NCI-H2196 (cell line): ENCODE measurements at regions not wholly inside any gene's neighbourhood (a gene's known extent, or its start where the extent isn't known, plus 50 kb on each side); places are given as distances from the start of the nearest gene placed in this dataset.
"Not testable (repeated sequence)": the region's sequence is repeated elsewhere in the genome, so short reads cannot be mapped to it uniquely, and the experiment has no call there.

Experiments used
- DNase-seq: peaks from one replicate; lab custom pipeline; 2025; ENCODE audit not compliant: unreplicated experiment; lab: John Stamatoyannopoulos, UW

DNA sequence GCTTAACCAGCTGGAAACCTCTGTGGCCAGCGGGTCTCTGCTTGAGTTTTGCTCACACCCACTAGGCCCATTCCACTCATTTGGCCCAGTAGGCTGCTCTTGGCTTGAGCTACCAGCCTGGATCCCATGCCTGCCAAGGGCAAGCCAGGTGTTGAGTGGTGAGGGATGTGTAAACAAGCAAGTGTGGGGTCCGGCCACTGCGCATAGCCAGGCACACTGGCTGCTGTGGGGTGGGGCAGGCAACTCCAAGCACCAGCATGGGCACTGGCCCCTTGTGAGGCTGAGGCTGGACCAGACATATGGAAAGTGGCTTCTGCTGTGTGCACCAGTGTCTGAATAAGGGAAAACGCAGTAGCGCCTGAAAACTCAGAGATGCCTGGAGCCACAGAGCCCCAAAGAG lies 732.7 kb downstream of the NR4A2 start:
- no peak for DNase-seq

DNA sequence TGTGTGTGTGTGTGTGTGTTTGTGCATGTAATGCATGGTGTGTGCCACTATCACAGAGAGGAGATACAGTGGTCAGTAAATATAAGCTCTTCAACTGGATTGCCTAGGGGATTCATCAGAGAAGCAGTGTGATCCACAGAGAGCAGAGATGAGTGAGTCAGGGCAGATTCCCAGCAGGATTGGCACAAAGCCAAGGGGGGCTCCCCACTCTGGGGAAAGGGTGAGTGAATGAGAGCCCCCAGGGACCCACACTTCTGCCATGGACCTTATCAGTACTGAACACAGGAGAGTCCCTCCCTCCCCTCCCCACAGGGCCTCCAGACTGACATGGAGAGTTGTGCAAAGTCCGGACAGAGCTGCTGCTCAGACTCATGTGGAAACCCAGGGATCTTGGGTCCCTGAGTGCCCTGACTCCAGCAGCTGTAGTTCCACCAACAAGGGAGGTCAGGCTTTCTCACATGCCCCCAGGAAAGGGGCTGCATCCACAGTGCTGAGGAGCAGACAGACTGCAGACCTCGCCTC lies 748.8 kb downstream of the NR4A2 start:
- no peak for DNase-seq

DNA sequence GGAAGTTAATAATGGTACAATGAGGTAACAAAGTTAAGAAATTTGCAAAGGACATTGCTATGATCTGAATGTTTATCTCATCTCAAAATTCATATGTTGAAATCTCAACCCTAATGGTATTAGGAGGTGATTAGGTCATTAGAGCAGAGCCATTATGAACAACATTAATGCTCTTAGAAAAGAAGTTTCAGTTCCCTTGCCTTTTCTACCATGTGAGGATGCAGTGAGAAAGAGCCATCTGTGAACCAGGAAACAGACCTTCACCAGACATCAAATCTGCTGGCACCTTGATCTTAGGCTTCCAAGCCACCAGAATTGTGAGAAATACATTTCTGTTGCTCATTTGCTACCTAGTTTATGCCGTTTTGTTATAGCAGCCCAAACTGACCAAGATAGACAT lies 757.6 kb downstream of the NR4A2 start:
- no peak for DNase-seq

DNA sequence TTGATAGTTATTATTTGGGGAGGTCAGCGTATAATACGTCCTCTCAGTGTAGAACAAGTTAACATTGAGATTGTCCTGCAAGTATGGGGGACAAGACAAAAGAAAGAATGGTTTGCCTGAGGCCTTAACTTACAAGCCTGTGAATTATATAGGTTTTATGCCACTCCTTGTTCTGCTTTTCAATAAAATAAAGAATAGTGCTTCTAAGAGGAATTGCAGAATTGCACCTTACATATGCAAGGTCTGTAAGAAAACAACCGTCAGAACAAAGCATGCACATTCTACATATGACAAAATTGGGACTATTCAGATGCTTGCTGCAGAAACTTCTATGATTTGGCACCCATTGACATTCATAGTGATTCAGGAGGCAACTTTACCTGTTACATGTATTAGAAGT lies 785.0 kb downstream of the NR4A2 start:
- no peak for DNase-seq

DNA sequence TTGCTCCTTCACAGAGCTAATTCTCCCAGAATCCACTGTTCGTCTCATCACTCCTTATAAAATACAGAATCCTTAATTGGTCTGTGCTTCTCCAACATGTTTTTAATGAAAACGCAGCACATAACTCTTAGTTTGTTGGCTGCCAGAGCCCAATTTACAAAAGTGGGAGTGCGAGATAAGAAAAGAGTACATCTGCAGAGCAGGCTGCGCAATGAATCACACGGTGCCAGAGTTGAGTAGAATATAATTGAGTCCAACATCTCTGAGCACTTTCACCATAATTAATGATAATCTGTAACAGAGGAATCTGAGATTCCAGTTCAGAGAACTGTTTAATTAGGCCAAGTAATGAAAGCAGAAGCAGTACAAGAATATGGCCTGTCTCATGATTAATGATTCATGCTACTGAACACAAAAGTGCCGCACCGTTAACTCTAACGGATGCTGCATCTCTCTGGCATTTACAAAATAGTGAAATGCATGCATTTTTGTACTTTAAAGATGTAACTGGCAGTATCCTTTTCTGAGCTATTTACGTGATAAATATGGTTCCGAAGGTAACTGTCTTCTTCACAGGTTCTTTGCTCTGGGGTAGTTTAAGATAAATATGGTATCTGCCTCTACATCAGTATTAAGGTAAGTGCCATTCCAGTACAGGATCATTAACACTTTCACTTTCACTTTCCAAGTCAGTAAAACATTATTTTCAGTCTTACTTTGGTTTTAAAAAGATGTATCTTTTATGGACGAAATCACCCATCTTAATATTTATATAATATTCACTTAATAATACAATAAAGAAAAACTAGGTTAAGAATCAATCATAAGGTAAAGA lies 785.6 kb downstream of the NR4A2 start:
- DNase-seq = no peak

DNA sequence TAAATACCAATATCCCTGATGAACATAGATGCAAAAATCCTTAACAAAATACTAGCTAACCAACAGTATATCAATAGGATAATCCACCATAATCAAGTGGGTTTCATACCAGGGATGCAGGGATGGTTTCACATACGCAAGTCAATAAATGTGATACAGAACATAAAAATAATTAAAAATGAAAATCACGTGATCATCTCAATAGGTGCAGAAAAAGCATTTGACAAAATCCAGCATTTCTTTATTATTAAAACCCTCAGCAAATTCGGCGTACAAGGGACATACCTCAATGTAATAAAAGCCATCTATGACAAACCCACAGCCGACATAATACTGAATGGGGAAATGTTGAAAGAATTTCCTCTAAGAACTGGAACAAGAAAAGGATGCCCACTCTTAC lies 793.5 kb downstream of the NR4A2 start:
- DNase-seq = not testable (repeated sequence)

DNA sequence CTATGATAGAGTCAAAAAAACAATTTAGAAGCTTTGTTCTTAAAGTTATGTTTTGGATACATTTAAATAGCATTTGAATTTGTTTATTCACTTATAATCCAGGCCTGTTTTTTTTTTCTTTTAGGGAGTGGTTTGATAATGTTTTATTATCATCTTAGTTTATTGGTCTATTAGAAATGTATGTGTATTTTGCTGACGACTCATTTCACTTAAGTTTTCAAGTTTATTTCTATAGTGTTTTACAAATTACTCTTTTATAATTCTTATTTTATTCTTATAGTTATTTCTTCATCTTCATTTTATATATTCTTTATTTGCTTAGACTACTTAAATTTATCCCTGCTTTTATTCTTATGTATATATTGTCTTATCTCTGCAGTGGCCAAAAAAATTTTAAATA lies 804.5 kb downstream of the NR4A2 start:
- no peak for DNase-seq

DNA sequence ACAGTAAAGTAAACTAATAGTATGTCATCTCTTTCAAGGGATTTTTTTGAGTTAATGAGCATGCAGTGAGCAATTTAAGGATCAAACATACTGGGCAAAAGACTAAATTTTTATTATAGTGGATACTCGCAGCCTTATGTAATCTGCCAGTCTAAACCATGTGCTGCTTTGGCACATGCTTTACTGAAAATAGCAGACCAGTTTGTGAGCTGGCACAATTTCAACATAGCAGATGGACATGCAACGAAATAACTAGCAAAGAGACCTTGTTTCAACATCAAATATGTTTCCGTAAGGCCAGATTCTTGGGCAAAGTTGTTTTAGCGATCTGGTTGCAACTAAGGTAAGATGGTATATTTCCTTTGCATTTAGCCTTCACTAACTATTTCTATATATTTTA lies 807.3 kb downstream of the NR4A2 start:
- DNase-seq = no peak

DNA sequence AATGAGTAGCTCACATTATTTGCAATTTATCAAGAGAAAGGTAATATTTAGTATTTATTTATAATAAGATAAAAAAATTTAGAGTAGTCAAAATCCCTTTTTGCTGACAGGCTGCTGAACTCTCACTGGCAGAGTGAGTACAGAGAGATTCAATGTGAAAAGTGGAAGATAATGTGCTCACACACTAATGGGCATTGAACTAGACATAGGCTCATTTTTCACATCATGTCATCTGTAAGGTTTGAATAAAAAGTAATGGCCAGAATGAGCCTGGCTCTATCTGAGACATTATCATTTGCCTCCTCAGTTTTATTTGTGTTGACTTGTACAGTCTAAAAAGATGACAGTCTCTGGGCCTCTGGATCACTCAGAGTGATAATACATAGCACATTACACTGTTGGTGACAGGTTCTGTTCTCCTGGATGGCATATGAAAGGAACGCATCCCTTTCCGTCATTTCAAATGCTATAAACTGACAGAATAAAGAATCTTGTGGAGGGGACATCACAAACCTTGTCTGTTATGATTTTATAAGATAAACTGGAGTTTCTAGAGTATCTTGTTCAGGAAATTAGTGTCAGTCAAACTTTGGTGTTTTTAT lies 812.9 kb downstream of the NR4A2 start:
- DNase-seq = no peak

DNA sequence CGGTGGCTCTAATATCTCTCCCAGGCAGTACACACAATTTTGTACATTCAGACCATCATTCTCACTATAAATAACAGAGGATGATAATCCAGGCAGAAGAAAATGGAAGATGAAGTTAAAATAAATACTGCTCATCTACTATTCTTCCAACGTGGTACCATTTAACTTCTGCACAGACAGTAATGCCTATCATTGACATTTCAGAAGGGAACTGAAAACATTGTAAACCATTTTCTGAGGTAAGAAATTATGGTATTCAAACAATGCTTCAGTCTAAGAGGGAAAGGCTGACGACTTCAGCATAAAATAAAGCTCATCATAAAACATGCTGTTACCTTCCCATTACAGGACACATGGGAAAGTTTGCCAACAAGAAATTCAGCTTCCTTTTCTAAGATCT lies 814.4 kb downstream of the NR4A2 start:
- no peak for DNase-seq

DNA sequence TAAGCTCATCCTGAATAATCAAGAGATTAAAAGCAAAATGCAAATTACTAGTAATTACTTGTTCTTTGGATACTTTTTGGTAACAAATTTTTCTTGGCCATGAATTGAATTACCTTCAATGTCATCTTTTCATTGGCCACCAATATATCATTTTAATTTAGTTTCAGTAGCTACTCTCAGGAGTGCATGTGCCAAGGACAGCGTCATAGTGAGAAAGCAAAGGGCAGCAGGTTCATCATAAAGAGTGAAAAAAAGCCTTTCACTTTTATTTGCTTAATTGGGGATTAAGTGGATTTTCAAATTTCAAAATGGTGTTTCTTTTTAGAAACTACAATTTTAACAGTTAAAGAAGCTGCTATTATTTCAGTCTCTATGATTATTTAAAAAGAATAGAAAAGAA lies 815.2 kb downstream of the NR4A2 start:
- no peak for DNase-seq

DNA sequence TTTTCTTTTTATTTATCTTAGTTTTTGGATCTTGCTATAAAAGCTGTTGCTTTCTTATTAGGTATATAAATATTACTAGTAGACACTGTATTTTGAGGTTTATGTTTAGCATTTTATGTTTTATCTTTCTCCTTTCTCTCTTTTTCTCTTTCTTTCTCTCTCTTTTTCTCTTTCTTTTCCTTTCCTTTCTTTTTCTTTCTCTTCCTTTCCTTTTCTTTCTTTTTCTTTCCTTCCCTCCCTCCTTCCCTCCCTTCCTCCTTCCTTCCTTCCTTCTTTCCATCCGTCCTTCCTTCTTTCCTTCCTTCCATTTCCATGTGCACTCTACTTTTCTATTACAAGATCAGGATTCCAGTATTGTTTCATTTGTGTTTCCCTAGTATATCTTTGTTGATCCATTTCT lies 814.8 kb downstream of the KCNJ3 start:
- no peak for DNase-seq

DNA sequence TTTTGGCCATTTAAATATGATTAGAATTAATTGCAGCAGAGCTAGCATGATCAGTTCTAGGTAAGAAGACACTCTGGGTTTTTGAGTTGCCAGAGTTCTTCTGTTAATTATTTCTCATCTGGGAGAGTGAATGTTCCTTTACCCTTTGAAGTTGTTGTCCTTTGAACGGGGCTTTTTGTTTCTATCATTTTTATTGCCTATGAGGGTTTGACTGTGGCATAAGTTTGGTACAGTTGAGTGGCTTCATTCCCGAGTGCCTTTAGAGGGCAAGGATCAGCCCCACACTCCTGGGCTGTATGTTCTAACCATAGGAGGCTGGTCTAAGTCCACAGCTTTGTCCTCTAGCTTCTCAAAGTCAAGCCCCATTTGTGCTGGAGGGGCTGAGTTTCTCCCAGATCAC lies 804.3 kb downstream of the KCNJ3 start:
- DNase-seq = no peak

DNA sequence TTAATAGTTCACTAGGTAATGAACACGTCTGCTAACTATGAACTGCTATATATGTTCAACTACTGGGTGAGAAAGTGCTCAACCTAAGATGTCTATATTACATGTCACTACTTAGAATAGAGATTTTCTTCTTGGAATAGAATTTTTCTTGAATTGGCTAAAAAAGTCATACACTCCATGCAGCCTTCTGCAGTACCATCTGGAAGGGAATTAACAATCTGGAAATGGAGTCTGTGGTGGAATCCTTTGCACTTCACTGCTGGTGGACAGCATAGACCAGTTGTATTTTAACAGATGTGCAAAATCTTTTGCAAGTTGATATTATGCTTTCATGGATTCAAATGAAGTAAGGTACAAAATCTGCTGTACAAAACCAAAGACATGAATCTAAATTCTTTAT lies 799.6 kb downstream of the KCNJ3 start:
- no peak for DNase-seq

DNA sequence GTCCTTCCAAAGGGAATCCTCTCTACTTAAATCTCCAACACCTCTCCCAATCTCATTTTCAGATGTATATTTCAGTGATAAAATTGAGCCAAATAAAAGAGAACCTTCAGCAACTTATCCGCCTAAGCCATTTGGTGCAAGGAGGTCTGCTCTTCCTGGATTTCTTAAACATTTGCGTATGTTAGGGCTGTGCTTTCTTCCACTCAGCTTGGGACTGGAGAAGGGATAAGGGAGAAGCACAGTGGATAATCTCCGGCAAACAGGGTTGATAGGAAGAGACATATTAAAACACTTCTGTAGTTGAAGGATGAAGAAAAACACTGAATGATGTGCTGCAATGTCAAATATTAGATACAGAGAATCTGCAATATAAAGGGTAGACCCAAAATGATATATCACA lies 796.2 kb downstream of the KCNJ3 start:
- no peak for DNase-seq

DNA sequence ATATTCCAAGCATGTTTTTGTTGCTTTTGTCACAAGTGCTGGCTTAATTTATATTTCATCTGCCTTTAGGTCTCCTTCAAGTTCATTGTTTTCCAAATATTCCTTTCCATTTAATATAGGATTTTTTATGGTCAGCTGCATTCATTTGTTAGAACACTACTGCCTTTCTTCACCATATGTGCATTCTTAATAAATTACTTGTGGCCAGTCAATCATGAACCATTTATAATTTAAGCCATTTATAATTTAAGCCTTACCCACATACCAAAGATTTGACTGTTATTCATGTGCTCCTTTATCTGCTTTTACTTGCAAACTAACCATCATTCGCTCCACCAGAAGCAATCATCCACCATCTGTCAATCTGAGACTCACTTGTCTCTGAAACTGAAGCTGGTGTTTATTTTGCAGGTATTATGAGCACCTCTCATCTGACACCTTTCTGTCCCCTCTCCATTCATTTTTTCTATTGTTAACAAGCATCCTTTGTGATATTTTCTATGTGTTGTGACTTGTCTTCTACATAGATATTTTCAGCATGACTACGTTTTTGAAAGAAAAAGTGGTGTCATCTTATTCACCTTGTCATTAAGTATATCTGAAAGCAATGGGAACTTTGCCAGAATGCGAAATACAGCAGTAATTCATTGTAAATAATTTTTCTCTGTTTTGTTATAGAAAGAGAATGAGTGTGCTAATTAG lies 786.8 kb downstream of the KCNJ3 start:
- DNase-seq = no peak

DNA sequence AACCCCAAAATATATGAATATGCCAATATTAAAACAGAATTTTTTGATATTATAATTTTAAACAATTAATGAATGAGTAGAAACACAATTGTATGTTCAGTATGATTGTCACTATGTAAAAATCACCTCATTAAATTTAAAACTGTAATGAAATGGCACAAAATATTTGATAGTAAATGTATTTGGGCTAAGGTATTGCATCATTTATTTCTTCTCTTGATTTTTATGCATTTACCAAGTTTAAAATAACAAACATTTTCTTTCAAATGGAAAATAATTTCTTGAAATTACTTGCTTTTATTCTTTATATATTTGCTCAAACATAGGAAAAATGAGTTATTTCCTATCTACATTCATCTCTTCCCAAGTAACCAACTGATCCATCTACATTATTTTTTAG lies 782.6 kb downstream of the KCNJ3 start:
- DNase-seq = no peak

DNA sequence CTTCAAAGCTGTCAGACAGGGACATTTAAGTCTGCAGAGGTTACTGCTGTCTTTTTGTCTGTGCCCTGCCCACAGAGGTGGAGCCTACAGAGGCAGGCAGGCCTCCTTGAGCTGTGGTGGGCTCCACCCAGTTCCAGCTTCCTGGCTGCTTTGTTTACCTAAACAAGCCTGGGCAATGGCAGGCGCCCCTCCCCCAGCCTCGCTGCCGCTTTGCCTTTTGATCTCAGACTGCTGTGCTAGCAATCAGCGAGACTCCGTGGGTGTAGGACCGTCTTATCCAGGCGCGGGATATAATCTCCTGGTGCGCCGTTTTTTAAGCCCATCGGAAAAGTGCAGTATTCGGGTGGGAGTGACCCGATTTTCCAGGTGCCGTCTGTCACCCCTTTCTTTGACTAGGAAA lies 773.5 kb downstream of the KCNJ3 start:
- DNase-seq = not testable (repeated sequence)

DNA sequence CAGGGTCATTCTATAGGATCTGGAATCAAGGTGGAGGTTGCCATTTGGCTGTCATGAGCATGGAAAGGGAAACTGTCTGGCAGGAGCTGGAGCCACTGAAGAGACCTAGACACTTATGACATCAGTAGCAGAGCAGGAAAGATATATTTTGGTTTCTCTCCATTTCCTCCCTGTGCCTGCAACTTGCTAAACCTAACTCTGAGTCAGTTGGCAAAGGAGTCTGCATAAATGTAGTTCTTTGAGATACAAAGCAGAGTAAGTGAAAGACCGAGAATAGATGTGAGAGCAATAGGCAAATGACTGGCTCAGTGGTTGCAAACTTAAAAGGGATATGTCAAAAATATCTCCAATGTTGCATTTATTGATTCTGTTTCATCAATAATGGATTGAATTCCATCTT lies 757.7 kb downstream of the KCNJ3 start:
- DNase-seq = no peak

DNA sequence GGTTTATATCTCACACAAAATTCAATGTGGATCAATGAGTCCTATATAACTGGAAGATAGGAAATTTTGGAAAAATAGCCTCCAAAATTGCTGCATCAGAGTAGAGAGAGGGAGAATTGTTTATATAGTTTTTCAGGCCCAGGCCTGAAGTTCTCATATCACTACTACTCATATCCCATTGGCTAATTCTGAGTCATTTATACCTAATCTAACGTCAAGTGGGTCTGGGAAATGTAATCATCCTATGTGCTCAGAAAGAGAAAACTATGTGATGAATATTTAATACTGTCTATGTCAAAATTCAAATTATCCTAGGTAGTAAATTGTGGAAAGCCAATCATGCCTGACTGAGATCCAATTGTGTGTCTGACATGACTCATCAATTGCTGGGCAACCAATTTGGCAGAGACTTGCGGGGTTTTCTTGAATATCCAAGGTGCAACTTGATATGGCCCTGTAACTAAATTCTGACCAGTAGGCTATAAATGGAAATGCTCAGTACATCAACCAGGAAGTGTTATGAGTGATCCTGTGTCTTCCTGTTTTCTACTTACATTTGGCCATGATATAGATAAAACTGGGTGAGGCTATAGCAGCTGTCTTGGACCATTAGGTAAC lies 744.4 kb downstream of the KCNJ3 start:
- no peak for DNase-seq

DNA sequence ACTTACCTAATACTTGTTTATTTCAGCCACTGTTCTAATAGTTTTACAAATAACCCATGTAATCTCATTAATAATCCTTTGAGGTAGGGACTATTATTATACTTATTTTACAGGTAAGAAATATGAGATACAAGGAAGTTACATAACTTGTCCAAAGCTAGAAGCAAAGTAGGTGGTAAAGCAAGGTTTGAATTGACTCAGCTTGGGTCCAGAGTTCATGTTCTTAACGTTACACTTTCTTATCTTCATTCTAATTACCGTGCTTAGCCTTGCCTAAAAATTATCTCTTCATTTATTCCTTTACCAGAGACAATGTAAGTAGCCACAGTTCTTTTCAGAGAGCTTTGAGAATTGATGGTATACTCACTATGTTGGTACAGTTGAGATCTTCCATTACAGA lies 743.6 kb downstream of the KCNJ3 start:
- no peak for DNase-seq
